Retinal pigment epithelial cell (primary cell): ENCODE measurements at regions not wholly inside any gene's neighbourhood (a gene's known extent, or its start where the extent isn't known, plus 50 kb on each side); places are given as distances from the start of the nearest gene placed in this dataset.

Experiments
- DNase-seq: peaks from one replicate; pipeline ENCODE4 v3.0.0-alpha.2; 2010; ENCODE audit warnings: low read depth
- H3K4me3 ChIP-seq: 2 replicates; pipeline ENCODE4 v1.5.1; 2011; ENCODE audit warnings: mild to moderate bottlenecking, low read length, control low read depth, moderate library complexity
- TF ChIP-seq, protein P1 (sequence below): conservative IDR thresholded peaks from 2 replicates; pipeline ENCODE4 v1.5.1; 2011; ENCODE audit warnings: low read depth, low read length, control low read depth, inconsistent platforms

DNA sequence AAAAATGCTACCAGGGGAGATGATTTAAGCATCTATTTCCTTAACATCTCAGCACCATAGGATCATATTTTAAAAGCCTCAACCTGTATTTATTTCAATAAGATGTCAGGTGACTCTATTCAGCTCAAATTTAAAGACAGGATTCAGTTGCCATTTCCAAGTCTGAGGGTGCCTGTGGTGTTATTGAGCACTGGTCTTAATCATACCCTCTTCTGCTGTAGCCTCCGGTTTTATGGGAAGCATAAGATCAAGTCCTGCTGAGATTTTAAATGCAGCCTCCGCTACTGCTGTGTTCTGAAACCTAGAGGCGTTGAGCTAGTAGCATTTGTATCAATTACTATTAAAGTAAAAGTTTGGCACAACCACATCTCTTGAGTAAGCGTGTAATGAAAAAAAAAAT, 185.7 kb upstream of the NWD2 start:
- no peak for DNase-seq
- no peak overlapping the region for H3K4me3 ChIP-seq
- TF ChIP-seq, protein P1, sequence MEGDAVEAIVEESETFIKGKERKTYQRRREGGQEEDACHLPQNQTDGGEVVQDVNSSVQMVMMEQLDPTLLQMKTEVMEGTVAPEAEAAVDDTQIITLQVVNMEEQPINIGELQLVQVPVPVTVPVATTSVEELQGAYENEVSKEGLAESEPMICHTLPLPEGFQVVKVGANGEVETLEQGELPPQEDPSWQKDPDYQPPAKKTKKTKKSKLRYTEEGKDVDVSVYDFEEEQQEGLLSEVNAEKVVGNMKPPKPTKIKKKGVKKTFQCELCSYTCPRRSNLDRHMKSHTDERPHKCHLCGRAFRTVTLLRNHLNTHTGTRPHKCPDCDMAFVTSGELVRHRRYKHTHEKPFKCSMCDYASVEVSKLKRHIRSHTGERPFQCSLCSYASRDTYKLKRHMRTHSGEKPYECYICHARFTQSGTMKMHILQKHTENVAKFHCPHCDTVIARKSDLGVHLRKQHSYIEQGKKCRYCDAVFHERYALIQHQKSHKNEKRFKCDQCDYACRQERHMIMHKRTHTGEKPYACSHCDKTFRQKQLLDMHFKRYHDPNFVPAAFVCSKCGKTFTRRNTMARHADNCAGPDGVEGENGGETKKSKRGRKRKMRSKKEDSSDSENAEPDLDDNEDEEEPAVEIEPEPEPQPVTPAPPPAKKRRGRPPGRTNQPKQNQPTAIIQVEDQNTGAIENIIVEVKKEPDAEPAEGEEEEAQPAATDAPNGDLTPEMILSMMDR, result no peak

DNA sequence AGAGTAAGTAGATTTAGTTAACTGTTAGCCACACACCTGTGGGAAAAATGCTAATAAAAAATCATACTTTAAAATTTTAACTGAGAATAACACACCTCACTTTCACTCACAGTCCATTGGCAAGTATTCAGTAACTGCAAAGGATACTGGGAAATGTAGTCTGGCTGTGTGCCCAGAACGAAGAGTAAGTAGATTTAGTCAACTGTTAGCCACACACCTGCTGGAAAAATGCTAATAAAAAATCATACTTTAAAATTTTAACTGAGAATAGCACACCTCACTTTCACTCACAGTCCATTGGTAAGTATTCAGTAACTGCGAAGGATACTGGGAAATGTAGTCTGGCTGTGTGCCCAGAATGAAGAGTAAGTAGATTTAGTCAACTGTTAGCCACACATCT, 178.4 kb upstream of the NWD2 start:
- no peak overlapping the region for H3K4me3 ChIP-seq
- DNase-seq, result no peak
- TF ChIP-seq, protein P1, result no peak

DNA sequence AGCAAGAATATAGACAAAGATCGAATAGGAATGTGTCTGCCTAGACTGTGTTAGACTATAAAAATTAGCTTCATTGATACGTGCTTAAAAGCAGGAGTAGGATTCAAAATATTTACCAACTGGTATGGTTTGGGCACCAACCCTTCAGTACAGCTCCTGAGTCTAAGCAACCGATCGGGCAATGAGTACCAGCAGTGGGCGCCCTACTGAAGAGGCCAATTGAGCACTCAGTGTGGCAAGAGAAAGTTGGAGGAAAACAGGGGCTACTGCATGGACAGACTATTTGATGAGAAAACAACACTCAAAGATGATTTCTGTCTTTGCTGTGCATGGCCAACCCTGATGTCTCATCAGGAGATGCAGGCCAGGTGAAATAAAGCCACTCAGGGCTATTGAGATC, 176.0 kb upstream of the NWD2 start:
- TF ChIP-seq, protein P1, result no peak
- H3K4me3 ChIP-seq, result no peak overlapping the region
- no peak for DNase-seq

DNA sequence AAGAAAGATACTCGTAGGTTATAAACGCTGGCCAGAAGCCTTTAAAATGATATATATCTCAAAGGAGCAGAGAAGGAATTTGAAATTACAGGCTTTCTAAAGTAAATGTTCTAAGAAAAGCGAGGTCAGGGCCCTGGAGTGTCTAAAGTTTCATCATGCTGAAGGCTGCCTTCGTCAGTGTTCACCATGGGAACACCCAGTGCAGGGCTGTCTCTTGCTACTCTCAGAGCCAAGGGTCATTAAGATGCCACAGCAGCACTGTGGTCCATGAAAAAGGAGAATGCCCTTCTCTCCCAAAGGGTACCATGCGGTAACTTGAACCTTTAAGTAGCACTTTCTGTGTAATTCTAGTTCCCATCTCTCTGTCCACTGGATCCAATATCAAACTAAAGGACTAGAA, 174.5 kb upstream of the NWD2 start:
- TF ChIP-seq, protein P1, result no peak
- H3K4me3 ChIP-seq, result no peak overlapping the region

DNA sequence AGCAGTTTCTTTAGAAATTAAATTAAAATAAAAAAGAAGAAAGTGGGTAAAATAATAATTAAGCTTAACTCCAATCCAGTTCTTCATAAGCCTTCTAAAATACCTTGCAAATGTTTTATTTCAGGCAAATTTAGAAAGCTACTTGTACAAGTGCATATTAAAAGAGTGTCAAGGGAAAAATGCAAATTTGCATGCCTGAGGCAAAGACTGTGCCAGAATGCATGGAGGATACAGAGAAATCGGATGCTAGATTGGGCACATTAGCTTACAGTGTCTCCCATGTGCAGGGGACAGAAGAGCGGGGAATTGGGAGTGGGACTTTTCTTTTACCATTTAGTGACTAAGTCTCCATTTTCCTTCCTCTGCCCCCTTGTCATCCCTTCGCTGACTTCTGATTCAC, 173.0 kb upstream of the NWD2 start:
- TF ChIP-seq, protein P1, result no peak
- DNase-seq, result no peak

More for the DNA sequence above, 174.5 kb upstream of the NWD2 start:
- no peak for DNase-seq

DNA sequence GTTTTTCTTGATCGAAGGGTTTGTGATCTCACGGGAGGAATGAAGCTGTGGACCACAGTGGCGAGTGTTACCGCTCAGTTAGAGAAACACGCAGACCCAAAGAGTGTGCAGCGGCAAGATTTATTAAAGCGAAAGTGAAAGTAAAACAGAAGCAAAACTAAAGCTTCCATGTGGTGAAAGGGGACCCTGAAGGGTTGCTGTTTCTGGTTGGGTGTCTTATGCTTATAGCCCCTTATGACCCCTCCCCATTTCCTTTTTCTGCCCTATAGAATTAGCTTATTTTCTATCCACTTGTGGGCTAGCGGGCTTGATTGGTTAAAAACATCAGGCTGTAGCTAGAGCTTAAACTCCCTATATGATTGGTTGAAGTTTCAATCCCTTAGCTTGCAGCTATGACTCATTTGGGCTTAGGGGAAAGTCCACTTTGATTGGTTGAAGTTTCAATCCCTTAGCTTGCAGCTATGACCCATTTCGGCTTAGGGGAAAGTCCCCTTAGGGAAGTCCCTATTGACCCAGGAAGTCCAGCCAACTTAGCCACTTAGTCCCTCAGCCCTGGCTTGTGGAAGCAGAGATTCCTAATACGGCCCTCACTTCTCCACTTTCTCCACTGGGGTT, 171.2 kb upstream of the NWD2 start:
- no peak for DNase-seq
- TF ChIP-seq, protein P1, result no peak

More for the DNA sequence above, 173.0 kb upstream of the NWD2 start:
- no peak overlapping the region for H3K4me3 ChIP-seq

DNA sequence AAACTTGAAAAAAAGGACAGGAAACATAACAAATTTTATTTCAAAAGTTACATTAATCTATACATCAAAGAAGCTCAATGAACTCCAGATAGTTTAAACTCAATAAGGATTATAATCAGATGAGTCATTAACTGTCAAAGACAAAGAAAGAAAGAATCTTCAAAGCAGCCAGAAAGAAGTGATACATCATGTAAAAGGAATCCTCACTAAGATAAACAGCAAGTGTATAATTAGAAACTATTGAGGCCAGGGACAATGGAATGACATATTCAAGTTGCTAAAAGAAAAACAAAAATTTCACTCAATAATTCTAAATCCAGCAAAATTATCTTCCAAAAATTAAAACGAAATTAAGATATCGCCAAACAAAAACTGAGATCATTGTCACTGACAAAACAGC, 161.6 kb upstream of the NWD2 start:
- no peak for DNase-seq
- TF ChIP-seq, protein P1, result no peak
- H3K4me3 ChIP-seq, result no peak overlapping the region

More for the DNA sequence above, 171.2 kb upstream of the NWD2 start:
- H3K4me3 ChIP-seq, result no peak overlapping the region
